A549 (cell line): ENCODE measurements at regions not wholly inside any gene's neighbourhood (a gene's known extent, or its start where the extent isn't known, plus 50 kb on each side); places are given as distances from the start of the nearest gene placed in this dataset.

Source experiments
- CEBPB ChIP-seq, 2 experiments: fragments of >200 bp in 1 of 2; sonication (Bioruptor Twin) in 1 of 2; formaldehyde crosslinking in 1 of 2; IDR thresholded peaks; 2 replicates each; pipeline ENCODE4 v1.6.1; 2012 to 2016
- CTCF ChIP-seq: fragments of >200 bp; sonication (Bioruptor Twin); formaldehyde crosslinking; IDR thresholded peaks from 3 replicates; pipeline ENCODE4 v1.5.1; 2016
- E2F6 ChIP-seq: IDR thresholded peaks from 2 replicates; pipeline ENCODE4 v1.6.1; 2012; ENCODE audit warnings: low read depth, borderline replicate concordance
- ELK1 ChIP-seq: fragments of 150-350 bp; IDR thresholded peaks from 2 replicates; pipeline ENCODE4 v1.6.1; 2014; ENCODE audit warnings: low read depth, mild to moderate bottlenecking, low read length
- HDAC2 ChIP-seq: fragments of 200-600 bp; sonication (generic); IDR thresholded peaks from 2 replicates; pipeline ENCODE4 v1.6.1; 2016
- MAX ChIP-seq: IDR thresholded peaks from 2 replicates; pipeline ENCODE4 v1.6.1; 2012
- POLR2A ChIP-seq: IDR thresholded peaks from 2 replicates; pipeline ENCODE4 v1.6.1; 2012; ENCODE audit warnings: mild to moderate bottlenecking, low read length
- RAD21 ChIP-seq, 2 experiments: fragments of >200 bp in 1 of 2; sonication (Bioruptor Twin) in 1 of 2; formaldehyde crosslinking in 1 of 2; IDR thresholded peaks in 1 of 2; conservative IDR thresholded peaks in 1 of 2; 2 replicates in 1 of 2; 3 replicates in 1 of 2; pipeline ENCODE4 v1.6.1; 2012 to 2018; ENCODE audit warnings: inconsistent platforms in 1 of 2
- RFX5 ChIP-seq: fragments of 450-650 bp; IDR thresholded peaks from 2 replicates; pipeline ENCODE4 v1.7.1; 2014; ENCODE audit warnings: antibody characterized with exemption, mild to moderate bottlenecking, moderate library complexity
- TP53 ChIP-seq: fragments of 250-450 bp; sonication (Bioruptor Pico); IDR thresholded peaks from 2 replicates; pipeline ENCODE4 v1.5.0; 2021; ENCODE audit warnings: mild to moderate bottlenecking, moderate library complexity

GRCh38 chr15:96598514-96598913 is 268.0 kb downstream of the NR2F2 start:
- no peak for TF ChIP-seq CTCF
- TF ChIP-seq RFX5: no peak
- no peak for TF ChIP-seq CEBPB (IDR thresholded peaks at IDR 0.05)
- TF ChIP-seq HDAC2: no peak
- no peak for TF ChIP-seq ELK1
- TF ChIP-seq RAD21 (conservative IDR thresholded peaks at IDR 0.05 in 1 of 2, IDR thresholded peaks at IDR 0.05 in 1 of 2): no peak
- no peak for TF ChIP-seq MAX
- no peak for TF ChIP-seq E2F6
- TF ChIP-seq TP53 (CRISPR knock-in tag): no peak
- TF ChIP-seq POLR2A: no peak
